ENCODE measurements at regions not wholly inside any gene's neighbourhood (a gene's known extent, or its start where the extent isn't known, plus 50 kb on each side); places are given as distances from the start of the nearest gene placed in this dataset.

- no peak for DNase-seq
Measured at GRCh38 chr4:41883988-41884734, 51.1 kb upstream of the TMEM33 start.

DNA sequence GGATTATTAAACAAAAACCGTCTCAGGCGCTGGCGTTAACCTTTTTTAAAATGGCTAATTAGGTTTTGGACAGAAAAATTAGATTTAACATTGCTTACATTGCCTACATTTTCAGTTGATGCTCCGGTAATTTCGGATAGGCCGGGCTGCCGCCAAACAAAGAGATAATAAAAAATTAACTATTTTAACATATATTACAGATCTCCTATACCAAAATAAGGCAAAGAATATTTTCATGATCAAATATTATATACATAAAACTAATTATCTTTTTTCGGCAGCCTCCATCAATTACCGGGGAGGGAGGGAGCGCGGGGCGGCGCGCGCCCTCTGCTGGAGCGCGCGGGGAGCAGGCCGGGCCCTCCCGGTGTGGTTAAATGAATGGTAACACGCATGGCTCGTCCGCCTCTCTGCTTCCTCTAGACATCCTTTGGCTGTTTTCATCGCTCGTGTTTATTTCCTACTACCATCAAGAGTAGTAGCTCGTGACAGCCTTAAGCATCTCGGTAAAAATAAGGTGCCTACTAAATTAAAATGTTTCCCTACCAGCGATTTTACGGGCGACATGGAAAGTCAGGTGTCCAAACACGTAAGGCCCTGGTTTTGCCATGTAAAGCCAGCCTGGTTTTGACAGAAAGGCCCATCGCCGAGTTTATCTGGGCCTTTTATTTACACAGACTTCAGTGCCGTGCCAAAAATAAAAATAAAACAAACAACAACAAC, 52.4 kb upstream of the TMEM33 start:
- DNase-seq, result peak; percentile 81

DNA sequence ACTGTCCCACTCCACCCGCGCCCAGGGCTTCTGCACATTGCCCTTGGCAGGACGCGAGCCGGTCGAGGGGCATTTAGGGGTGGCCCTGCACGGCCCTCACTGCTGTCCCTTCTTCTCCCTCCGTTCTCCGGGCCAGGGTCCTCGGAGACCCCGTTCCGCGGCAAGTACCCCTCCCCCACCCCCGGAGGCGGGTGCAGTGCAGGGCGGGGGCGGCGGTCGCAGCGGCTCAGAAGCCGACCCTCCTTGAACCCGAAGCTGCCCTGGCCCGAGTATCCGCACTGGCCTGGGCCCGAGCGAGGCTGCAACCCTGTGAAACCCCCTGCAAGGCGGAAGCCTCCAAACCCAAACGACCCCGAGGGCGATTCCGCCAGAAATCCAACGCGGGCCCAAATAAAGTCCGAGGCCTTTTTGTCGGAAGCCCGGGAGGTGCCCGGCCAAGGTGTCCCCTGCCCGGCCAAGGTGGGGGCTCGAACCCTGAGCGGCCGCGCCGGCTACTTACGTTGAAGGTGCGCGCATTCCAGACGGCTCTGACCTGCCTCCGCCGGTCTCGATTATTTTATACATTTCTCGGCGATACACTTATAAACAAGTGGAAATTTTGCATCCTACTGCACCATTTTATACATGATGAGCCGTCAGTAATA, 53.1 kb upstream of the TMEM33 start:
- DNase-seq, result peak; percentile 59

GRCh38 chr4:41880840-41881831, 54.1 kb upstream of the TMEM33 start:
- DNase-seq, result peak; percentile 57

- DNase-seq, result peak; percentile 59
Measured at GRCh38 chr4:41880022-41880837, 55.0 kb upstream of the TMEM33 start.

DNA sequence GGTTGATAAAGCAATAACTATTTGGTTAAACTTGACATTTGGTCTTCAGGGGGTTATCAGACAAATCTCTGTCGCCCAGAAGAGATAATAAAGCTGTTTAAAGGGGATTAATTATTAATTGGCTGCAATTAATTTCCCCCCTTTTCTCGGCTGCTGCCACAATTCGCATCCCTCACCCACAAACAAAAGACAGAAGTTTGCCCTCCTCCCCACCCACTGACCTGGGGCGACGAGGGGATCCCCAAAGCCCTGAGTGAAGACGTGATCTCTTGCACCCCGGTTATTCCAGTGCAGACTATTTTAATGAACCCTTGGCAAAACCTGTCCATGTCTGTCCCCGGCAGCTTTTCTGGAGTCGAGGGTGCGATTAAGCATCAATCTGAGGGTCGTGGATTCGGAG, 55.7 kb upstream of the TMEM33 start:
- DNase-seq, result no peak

GRCh38 chr4:41878991-41879491, 56.2 kb upstream of the TMEM33 start:
- DNase-seq, result no peak

GRCh38 chr4:41878170-41878969, 56.9 kb upstream of the TMEM33 start:
- DNase-seq, result no peak

DNA sequence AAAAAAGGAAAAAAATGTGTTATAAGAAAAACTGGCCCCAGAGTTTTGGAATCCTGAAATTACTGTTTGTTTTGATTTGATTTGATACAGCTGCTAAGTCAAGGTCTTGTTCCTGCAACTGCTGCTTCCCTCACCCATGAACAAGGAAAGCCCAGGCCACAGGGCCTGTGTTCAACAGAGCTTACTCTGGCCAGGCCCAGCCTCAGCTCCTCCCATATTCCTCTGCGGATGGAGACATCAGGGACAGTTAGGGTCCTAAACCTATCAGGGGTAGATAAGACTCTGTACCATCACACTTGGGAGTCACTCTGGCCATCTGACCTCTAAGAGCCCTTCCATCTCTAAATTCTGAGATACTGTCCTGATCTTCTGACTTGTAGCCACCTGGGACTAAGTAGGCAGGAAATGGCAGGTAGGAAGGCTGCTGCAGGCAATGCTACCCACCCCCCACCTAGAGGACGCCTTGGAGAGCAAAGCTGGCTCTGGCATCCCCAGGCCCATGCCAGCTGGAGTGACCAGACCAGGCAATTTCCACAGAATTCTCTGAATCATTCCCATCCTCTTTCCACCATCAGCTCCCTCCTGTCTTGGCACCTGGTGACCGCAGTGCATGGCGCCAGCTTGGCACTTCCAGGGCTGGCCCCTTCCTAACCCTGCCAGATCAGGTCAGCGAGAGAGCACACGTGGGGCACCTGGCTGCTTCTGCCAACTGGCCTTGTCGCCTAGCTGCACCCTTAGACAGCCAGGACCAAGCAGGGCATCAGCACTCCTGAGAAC, 58.0 kb upstream of the TMEM33 start:
- DNase-seq, result no peak

DNA sequence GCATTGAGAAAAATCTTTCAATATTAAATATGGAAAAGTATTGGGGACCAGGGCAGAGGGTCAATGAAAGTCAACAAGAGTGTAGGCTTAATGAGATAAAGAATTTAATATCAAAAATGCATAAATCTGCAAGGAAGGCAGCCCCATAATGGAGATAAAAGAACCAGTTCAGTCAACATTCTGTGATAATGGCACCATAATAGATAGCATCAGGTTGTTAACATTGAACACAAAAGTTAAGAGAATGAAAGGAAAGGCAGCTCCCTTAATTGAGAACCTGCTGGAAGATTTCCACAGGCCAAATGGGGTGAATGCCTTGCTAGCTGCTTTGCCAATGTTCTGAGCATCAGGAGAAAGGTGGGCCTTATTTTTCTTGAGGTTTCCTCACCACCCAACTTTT, 60.4 kb upstream of the TMEM33 start:
- no peak for DNase-seq

DNA sequence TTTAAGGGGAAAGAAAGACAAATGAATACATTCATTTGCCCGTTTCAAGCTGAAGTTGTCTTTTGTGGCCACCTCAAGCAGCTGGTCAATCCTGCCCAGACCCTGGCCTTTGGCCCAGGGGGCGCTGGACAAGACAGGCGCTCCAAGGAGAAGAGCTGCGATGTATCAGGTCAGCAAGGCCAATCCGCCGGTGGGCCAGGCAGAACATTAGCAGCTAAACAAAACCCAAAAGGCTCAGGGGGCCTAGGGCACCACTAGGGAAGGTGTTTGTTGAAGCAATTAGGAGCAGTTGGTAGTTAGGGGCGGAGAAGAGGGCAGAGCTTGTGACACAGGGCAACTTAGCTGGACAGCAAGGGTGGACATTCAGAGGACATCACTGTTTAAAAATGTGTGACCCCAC, 60.8 kb upstream of the TMEM33 start:
- no peak for DNase-seq

DNA sequence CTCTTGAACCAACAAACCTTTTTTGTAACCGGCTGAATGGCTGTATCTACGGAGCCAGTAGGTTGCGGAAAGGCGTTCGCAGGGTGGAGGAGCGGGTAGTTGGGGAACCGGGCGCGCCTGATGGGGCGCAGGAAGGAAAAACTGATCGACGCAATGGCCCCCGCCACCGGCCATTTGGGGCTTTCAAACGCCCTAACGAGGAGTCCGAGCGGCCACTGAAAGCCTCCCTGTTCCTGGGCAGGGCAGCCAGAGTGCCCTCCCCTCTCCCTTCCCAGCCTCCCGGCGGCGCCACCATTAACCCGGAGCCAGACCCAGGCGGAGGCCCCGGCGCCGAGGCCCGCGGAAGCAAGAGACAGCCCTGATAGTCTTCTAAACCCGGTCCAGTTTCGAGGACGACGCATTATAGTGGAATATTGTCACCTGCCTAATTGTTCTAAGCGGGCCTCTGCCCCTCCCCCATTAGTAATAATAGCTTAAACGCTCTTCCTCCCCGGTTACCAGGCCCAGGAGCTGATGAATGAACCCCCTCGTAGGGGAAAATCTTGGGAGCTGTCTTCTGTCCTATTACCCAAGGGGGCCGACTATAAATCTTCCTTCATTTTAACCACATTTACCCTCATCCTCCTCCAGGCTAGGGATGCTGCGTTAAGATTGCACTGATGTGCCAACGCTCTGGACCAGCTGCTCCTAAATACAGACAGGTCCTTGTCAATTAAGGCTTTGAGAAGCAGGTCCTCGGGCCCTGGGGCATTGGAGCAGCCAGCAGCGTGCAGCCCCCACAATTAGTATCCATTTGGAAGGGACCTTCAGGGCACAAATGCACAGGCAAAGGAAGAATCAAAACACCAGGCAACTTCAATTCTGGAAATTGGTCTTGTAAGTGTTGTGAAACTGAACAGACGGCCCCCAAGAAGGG, 61.6 kb upstream of the TMEM33 start:
- DNase-seq, result no peak

- DNase-seq, result no peak
Measured at GRCh38 chr4:41870035-41870434, 65.2 kb upstream of the TMEM33 start.

- no peak for DNase-seq
Measured at GRCh38 chr4:41866799-41867677, 68.2 kb upstream of the TMEM33 start.

- DNase-seq, result no peak
Measured at GRCh38 chr4:41865981-41866798, 69.0 kb upstream of the TMEM33 start.

- no peak for DNase-seq
Measured at GRCh38 chr4:41865306-41865980, 69.8 kb upstream of the TMEM33 start.

Data from activated CD8-positive, alpha-beta memory T cell treated with anti-CD3 and anti-CD28 coated beads for 24 hours (primary cell).